Keratinocyte (primary cell): ENCODE measurements at regions not wholly inside any gene's neighbourhood (a gene's known extent, or its start where the extent isn't known, plus 50 kb on each side); places are given as distances from the start of the nearest gene placed in this dataset.

Experiments used
- DNase-seq: peaks from one replicate; pipeline ENCODE4 v3.0.0-alpha.2; 2011; ENCODE audit warnings: low read depth, missing footprints, low spot score
- FAIRE-seq: peaks from 2 replicates; lab custom pipeline; 2011; peaks lifted over from hg19 to GRCh38; lab: Jason Lieb, UNC
- H2AFZ ChIP-seq: 2 replicates; pipeline ENCODE4 v1.6.0; 2012; ENCODE audit warnings: low read length, control low read depth, inconsistent platforms; ENCODE audit not compliant: control insufficient read depth
- H3K27ac ChIP-seq: 2 replicates; pipeline ENCODE4 v1.5.1; 2011; ENCODE audit warnings: low read length; ENCODE audit not compliant: control insufficient read depth, insufficient read depth
- H3K27me3 ChIP-seq: 3 replicates; pipeline ENCODE4 v1.6.0; 2011; ENCODE audit warnings: low read length; ENCODE audit not compliant: control insufficient read depth, insufficient read depth; ENCODE audit errors: extremely low read depth
- H3K36me3 ChIP-seq, 2 experiments: 2 replicates in 1 of 2; 3 replicates in 1 of 2; pipeline ENCODE4 v1.5.1; 2011; ENCODE audit warnings: low read length in 2 of 2, mild to moderate bottlenecking in 1 of 2; ENCODE audit not compliant: control insufficient read depth in 2 of 2, insufficient read depth in 2 of 2; ENCODE audit errors: extremely low read depth in 1 of 2
- H3K4me1 ChIP-seq: 3 replicates; pipeline ENCODE4 v1.5.1; 2011; ENCODE audit warnings: low read length; ENCODE audit not compliant: control insufficient read depth, insufficient read depth; ENCODE audit errors: extremely low read depth
- H3K4me2 ChIP-seq: 3 replicates; pipeline ENCODE4 v1.6.0; 2011; ENCODE audit warnings: low read depth, low read length; ENCODE audit not compliant: control insufficient read depth, insufficient read depth; ENCODE audit errors: extremely low read depth
- H3K4me3 ChIP-seq, 3 experiments: fragments of 200-600 bp in 1 of 3; sonication (generic) in 1 of 3; 2 replicates in 2 of 3; 3 replicates in 1 of 3; pipeline ENCODE4 v1.5.1; 2011 to 2016; ENCODE audit warnings: low read length in 3 of 3, mild to moderate bottlenecking in 3 of 3, control low read depth in 2 of 3, inconsistent platforms in 1 of 3, low read depth in 1 of 3, mixed read lengths in 1 of 3, mixed run types in 1 of 3, moderate library complexity in 1 of 3; ENCODE audit not compliant: control insufficient read depth in 2 of 3, insufficient read depth in 2 of 3; ENCODE audit errors: extremely low read depth in 1 of 3
- H3K79me2 ChIP-seq: 2 replicates; pipeline ENCODE4 v1.6.0; 2012; ENCODE audit warnings: low read length; ENCODE audit not compliant: control insufficient read depth, insufficient read depth
- H3K9ac ChIP-seq: 3 replicates; pipeline ENCODE4 v1.6.0; 2011; ENCODE audit warnings: low read length; ENCODE audit not compliant: control insufficient read depth, insufficient read depth; ENCODE audit errors: extremely low read depth
- H3K9me1 ChIP-seq: 3 replicates; pipeline ENCODE4 v1.6.0; 2011; ENCODE audit warnings: low read length; ENCODE audit not compliant: control insufficient read depth, insufficient read depth; ENCODE audit errors: extremely low read depth
- H3K9me3 ChIP-seq: 2 replicates; pipeline ENCODE4 v1.5.1; 2012; ENCODE audit warnings: low read depth, low read length; ENCODE audit not compliant: control insufficient read depth
- H4K20me1 ChIP-seq: 3 replicates; pipeline ENCODE4 v1.6.0; 2011; ENCODE audit warnings: low read length; ENCODE audit not compliant: control insufficient read depth, insufficient read depth; ENCODE audit errors: extremely low read depth
- EZH2 ChIP-seq: IDR thresholded peaks from one replicate; pipeline ENCODE4 v1.6.1; 2012; ENCODE audit warnings: inconsistent platforms, mild to moderate bottlenecking, low read length, moderate library complexity
- dilution Hi-C: fragments of 300-500 bp; cut with MboI; formaldehyde crosslinking; loops from one replicate; pipeline ENCODE4 v1.7.0; 2020; ENCODE audit warnings: low sequenced_read_pairs; ENCODE audit not compliant: extremely low pct_ligation_motif_present
- TF ChIP-seq, protein P1 (sequence below), 3 experiments: IDR thresholded peaks in 1 of 3; conservative IDR thresholded peaks in 1 of 3; optimal IDR thresholded peaks in 1 of 3; 2 replicates in 2 of 3; 3 replicates in 1 of 3; pipeline versions ENCODE3 to v1.5.1; 2011; ENCODE audit warnings: low read length in 3 of 3, mild to moderate bottlenecking in 3 of 3, moderate library complexity in 2 of 3, control low read depth in 1 of 3, inconsistent platforms in 1 of 3; ENCODE audit not compliant: insufficient read depth in 2 of 3; ENCODE audit errors: extremely low read depth in 1 of 3

DNA sequence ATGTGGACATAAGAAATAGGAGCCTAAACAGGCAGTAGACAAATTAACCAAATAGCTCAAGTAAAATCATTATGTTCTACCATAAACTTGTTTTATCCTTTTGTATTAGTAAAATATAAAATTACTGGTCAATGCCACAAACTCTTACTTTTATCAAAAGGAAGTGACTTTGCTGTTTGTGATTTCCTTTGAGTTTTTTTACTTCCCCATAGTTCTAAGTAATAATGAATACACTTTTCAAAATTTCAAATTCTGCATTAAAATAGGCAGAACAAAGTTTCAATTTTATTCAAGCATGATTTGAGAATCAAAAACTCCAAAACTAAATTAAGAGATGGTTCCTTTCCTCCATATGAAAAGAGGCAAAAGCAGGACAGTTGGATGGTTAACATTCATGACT is 139.7 kb upstream of the ABCB5 start:
- no peaks in the 10 kb centered on the region for H4K20me1 ChIP-seq
- no peaks in the 10 kb centered on the region for H3K9me1 ChIP-seq
- H3K4me3 ChIP-seq, result no peak overlapping the region
- FAIRE-seq (no peak), DNase-seq (no peak)
- no peaks in the 10 kb centered on the region for H3K27me3 ChIP-seq
- no peak overlapping the region for H3K27ac ChIP-seq
- H3K36me3 ChIP-seq, result no peaks in the 10 kb centered on the region
- no peaks in the 10 kb centered on the region for H3K9me3 ChIP-seq
- no peak overlapping the region for H2AFZ ChIP-seq
- no peaks in the 10 kb centered on the region for H3K4me1 ChIP-seq
- no peak overlapping the region for H3K4me2 ChIP-seq
- H3K9ac ChIP-seq, result no peak overlapping the region
- TF ChIP-seq EZH2, result no peak
- TF ChIP-seq, protein P1, sequence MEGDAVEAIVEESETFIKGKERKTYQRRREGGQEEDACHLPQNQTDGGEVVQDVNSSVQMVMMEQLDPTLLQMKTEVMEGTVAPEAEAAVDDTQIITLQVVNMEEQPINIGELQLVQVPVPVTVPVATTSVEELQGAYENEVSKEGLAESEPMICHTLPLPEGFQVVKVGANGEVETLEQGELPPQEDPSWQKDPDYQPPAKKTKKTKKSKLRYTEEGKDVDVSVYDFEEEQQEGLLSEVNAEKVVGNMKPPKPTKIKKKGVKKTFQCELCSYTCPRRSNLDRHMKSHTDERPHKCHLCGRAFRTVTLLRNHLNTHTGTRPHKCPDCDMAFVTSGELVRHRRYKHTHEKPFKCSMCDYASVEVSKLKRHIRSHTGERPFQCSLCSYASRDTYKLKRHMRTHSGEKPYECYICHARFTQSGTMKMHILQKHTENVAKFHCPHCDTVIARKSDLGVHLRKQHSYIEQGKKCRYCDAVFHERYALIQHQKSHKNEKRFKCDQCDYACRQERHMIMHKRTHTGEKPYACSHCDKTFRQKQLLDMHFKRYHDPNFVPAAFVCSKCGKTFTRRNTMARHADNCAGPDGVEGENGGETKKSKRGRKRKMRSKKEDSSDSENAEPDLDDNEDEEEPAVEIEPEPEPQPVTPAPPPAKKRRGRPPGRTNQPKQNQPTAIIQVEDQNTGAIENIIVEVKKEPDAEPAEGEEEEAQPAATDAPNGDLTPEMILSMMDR (optimal IDR thresholded peaks at IDR 0.05 in 1 of 3, IDR thresholded peaks at IDR 0.05 in 1 of 3, conservative IDR thresholded peaks at IDR 0.05 in 1 of 3; ENCODE audit: extremely low read depth in 1 of 3, insufficient read depth in 2 of 3, low read length in 3 of 3), result no peak
- H3K79me2 ChIP-seq, result no peaks in the 10 kb centered on the region
- dilution Hi-C loops, result no loop called here

DNA sequence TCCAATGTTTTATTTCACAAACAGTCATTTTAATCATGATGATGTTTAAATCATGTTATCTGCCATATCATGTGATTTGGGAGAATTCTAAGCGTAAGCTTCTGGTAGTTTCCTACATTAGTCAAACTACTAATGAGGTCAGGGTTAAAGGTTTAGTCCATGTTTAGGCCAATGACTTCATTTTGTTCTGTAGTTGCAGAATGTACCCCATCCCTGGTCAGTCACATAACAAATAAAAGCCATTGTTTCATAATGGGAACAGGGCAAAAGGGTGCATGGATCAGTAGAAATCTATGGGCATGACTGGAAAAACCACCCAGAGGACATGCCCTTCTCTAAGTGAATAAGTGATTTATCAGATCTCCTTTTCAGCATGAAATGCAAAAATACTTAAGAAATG is 138.4 kb upstream of the ABCB5 start:
- Histone ChIP-seq H3K9me3 (no peaks in the 10 kb centered on the region), H3K79me2 (no peaks in the 10 kb centered on the region), H3K9me1 (no peaks in the 10 kb centered on the region), H3K4me1 (no peaks in the 10 kb centered on the region), H3K9ac (no peak overlapping the region), H3K4me3 (no peak overlapping the region), H3K27ac (no peak overlapping the region), H4K20me1 (no peaks in the 10 kb centered on the region), H3K27me3 (no peaks in the 10 kb centered on the region), H3K36me3 (no peaks in the 10 kb centered on the region), H3K4me2 (no peak overlapping the region), H2AFZ (no peak overlapping the region)
- dilution Hi-C loops, result no loop called here
- DNase-seq (no peak), FAIRE-seq (no peak)
- TF ChIP-seq, protein P1 (optimal IDR thresholded peaks at IDR 0.05 in 1 of 3, IDR thresholded peaks at IDR 0.05 in 1 of 3, conservative IDR thresholded peaks at IDR 0.05 in 1 of 3; ENCODE audit: extremely low read depth in 1 of 3, insufficient read depth in 2 of 3, low read length in 3 of 3), result no peak
